ENCODE measurements at regions not wholly inside any gene's neighbourhood (a gene's known extent, or its start where the extent isn't known, plus 50 kb on each side); places are given as distances from the start of the nearest gene placed in this dataset.

GRCh38 chr2:240362826-240363745 lies 72.4 kb upstream of the GPC1 start:
- Histone ChIP-seq H3K4me3 (peak overlapping the region in 1 of 2 donors; percentile 32), H3K27ac (no peak overlapping the region), H3K27me3 (no peaks in the 10 kb centered on the region), H3K4me1 (peaks cover 4 to 26% of the 10 kb centered on the region in 2 donors), H3K9me3 (peaks cover 0 to 17% of the 10 kb centered on the region in 2 donors), H3K36me3 (no peaks in the 10 kb centered on the region)
- no peak for TF ChIP-seq CTCF (IDR thresholded peaks at IDR 0.05)
- intact Hi-C loops (cut with DNase I), result no loop called here
- DNase-seq (ENCODE audit: low spot score in 2 of 2), result no peak

GRCh38 chr2:240363746-240364581 lies 71.5 kb upstream of the GPC1 start:
- Histone ChIP-seq H3K9me3 (peaks cover 0 to 17% of the 10 kb centered on the region in 2 donors), H3K36me3 (no peaks in the 10 kb centered on the region), H3K27me3 (no peaks in the 10 kb centered on the region), H3K27ac (no peak overlapping the region), H3K4me1 (peaks cover 4 to 34% of the 10 kb centered on the region in 2 donors), H3K4me3 (peak overlapping the region in 1 of 2 donors; percentile 32)
- DNase-seq (ENCODE audit: low spot score in 2 of 2), result no peak
- TF ChIP-seq CTCF (IDR thresholded peaks at IDR 0.05), result no peak
- intact Hi-C loops (cut with DNase I), result no loop called here

- peaks cover 0 to 16% of the 10 kb centered on the region in 2 donors for H3K9me3 ChIP-seq
- DNase-seq (ENCODE audit: low spot score in 2 of 2), result no peak
- no peak for TF ChIP-seq CTCF (IDR thresholded peaks at IDR 0.05)
- H3K4me1 ChIP-seq, result peaks cover 5 to 40% of the 10 kb centered on the region in 2 donors
- no peaks in the 10 kb centered on the region for H3K27me3 ChIP-seq
- H3K4me3 ChIP-seq, result no peak overlapping the region
- H3K36me3 ChIP-seq, result no peaks in the 10 kb centered on the region
- H3K27ac ChIP-seq, result no peak overlapping the region
- intact Hi-C loops (cut with DNase I), result no loop called here
Observed at GRCh38 chr2:240364582-240364960, 70.9 kb upstream of the GPC1 start.

DNA sequence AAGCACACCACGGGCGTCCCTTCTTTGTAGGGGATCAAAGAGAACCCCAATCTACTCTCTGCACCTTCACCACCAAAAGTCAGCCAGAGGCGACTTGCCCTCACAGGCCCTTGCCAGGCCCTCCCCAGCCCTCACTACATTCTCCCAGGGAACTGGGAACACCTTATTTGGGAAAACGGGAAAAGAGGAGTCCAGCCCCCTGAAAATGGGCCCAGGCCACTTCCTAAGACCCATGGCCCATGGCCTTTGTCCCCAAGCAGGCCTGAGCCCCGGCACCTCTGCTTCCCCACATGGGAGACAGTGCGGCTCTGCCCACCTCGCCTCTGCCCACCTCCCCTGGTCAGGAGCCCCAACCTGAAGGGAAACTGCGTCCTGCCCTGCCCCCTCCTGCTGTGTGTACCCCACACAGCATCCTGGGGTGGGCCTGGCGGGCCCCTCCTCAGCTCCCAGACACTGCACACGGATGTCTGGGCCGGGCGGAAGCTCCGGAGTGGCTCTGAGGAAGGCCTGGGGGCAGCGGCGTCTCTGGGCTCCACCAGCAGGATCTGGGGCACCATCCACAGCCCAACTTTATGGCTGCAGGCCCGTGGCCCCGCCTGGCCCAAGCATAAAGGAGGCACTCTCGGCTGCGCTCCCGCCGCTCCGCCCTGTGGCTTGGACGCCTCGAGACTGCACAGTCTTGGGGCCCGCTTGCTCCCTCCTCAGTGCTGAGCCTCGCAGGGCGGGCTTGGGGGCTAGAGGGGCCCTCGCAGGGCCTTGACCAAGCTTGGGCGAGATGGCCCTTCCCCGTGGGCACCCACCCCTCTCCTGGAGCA lies 70.3 kb upstream of the GPC1 start:
- peaks cover 9 to 44% of the 10 kb centered on the region in 2 donors for H3K4me1 ChIP-seq
- intact Hi-C loops (cut with DNase I), result no loop called here
- TF ChIP-seq CTCF (IDR thresholded peaks at IDR 0.05), result no peak
- H3K27ac ChIP-seq, result peak overlapping the region in 1 of 2 donors; percentile 18
- no peaks in the 10 kb centered on the region for H3K36me3 ChIP-seq
- H3K4me3 ChIP-seq, result no peak overlapping the region
- H3K27me3 ChIP-seq, result no peaks in the 10 kb centered on the region
- peaks cover 0 to 10% of the 10 kb centered on the region in 2 donors for H3K9me3 ChIP-seq
- no peak for DNase-seq (ENCODE audit: low spot score in 2 of 2)

- Histone ChIP-seq H3K4me1 (peaks cover 13 to 51% of the 10 kb centered on the region in 2 donors), H3K4me3 (no peak overlapping the region), H3K27ac (peak overlapping the region; percentile 18 to 32), H3K27me3 (no peaks in the 10 kb centered on the region), H3K9me3 (peaks cover 0 to 2% of the 10 kb centered on the region in 2 donors), H3K36me3 (no peaks in the 10 kb centered on the region)
- no peak for DNase-seq (ENCODE audit: low spot score in 2 of 2)
- TF ChIP-seq CTCF (IDR thresholded peaks at IDR 0.05), result no peak
- intact Hi-C loops (cut with DNase I), result no loop called here
Observed at GRCh38 chr2:240365971-240366471, 69.4 kb upstream of the GPC1 start.

Measured in ascending aorta (tissue), 2 donors.